Gastrocnemius medialis (tissue), 4 donors: ENCODE measurements at regions not wholly inside any gene's neighbourhood (a gene's known extent, or its start where the extent isn't known, plus 50 kb on each side); places are given as distances from the start of the nearest gene placed in this dataset.

Experiments used
- POLR2A ChIP-seq, 2 donors: fragments of 450-650 bp; IDR thresholded peaks; one replicate each; pipeline ENCODE4 v1.6.1; 2017; ENCODE audit warnings: antibody characterized with exemption in 2 of 2, mild to moderate bottlenecking in 2 of 2, moderate library complexity in 2 of 2
- TF ChIP-seq, protein P1 (sequence below), 5 experiments: fragments of 450-650 bp in 3 of 5; fragments of 200-600 bp in 2 of 5; sonication (generic) in 2 of 5; IDR thresholded peaks in 4 of 5; conservative IDR thresholded peaks in 1 of 5; 1 replicate in 4 of 5; 2 replicates in 1 of 5; pipeline ENCODE4 v1.5.1; 2016 to 2019; ENCODE audit warnings: antibody characterized with exemption in 5 of 5, mild to moderate bottlenecking in 3 of 5, moderate library complexity in 3 of 5

DNA sequence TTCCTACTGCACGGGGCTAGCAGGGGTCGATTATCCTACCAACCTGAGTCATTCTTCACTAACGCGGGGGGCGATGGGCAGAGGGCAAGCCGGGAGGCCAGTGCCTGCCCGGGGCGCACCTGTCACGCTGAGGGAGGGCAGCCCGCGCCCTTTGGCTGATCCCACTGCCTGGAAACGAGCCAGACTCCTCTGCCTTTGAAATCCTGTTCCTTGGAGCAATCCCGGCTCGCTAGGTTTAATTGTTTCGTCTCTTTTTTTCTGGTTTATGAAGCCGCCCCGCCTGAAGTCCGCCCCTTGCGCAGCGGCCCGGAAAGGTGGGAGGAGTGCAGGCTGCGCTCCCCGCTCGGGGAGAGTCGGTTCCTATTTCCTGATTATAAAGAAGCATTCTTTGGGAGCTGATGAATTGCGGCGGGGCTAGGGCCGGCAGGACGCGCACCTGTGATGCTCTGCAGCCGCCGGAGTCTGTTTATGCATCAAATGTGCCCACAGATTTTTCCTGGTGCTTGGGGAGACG is 484.2 kb downstream of the BCOR start:
- TF ChIP-seq, protein P1, sequence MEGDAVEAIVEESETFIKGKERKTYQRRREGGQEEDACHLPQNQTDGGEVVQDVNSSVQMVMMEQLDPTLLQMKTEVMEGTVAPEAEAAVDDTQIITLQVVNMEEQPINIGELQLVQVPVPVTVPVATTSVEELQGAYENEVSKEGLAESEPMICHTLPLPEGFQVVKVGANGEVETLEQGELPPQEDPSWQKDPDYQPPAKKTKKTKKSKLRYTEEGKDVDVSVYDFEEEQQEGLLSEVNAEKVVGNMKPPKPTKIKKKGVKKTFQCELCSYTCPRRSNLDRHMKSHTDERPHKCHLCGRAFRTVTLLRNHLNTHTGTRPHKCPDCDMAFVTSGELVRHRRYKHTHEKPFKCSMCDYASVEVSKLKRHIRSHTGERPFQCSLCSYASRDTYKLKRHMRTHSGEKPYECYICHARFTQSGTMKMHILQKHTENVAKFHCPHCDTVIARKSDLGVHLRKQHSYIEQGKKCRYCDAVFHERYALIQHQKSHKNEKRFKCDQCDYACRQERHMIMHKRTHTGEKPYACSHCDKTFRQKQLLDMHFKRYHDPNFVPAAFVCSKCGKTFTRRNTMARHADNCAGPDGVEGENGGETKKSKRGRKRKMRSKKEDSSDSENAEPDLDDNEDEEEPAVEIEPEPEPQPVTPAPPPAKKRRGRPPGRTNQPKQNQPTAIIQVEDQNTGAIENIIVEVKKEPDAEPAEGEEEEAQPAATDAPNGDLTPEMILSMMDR (IDR thresholded peaks at IDR 0.05 in 4 of 5, conservative IDR thresholded peaks at IDR 0.05 in 1 of 5), result no peak
- TF ChIP-seq POLR2A (IDR thresholded peaks at IDR 0.05), result no peak
